Liver (tissue), 3 donors: ENCODE measurements at regions not wholly inside any gene's neighbourhood (a gene's known extent, or its start where the extent isn't known, plus 50 kb on each side); places are given as distances from the start of the nearest gene placed in this dataset.

Experiments
- CTCF ChIP-seq: fragments of 150-350 bp; IDR thresholded peaks from 2 replicates; pipeline ENCODE4 v1.5.1; 2017; ENCODE audit warnings: improper control_type of control experiment, low read depth, low read length; ENCODE audit not compliant: missing input control
- EGR1 ChIP-seq, 2 donors: IDR thresholded peaks; 2 replicates each; pipeline ENCODE4 v1.6.1; 2016 to 2018; ENCODE audit warnings: antibody characterized with exemption in 2 of 2, low read depth in 2 of 2
- FOXA1 ChIP-seq: IDR thresholded peaks from 2 replicates; pipeline ENCODE4 v1.6.1; 2016; ENCODE audit warnings: antibody characterized with exemption
- GABPA ChIP-seq, 2 donors: IDR thresholded peaks in 1 of 2; conservative IDR thresholded peaks in 1 of 2; 2 replicates each; pipeline ENCODE4 v1.6.1; 2016; ENCODE audit warnings: antibody characterized with exemption in 2 of 2, mild to moderate bottlenecking in 1 of 2, moderate library complexity in 1 of 2
- MAX ChIP-seq: IDR thresholded peaks from 2 replicates; pipeline ENCODE4 v1.6.1; 2016; ENCODE audit warnings: antibody characterized with exemption
- REST ChIP-seq: IDR thresholded peaks from 2 replicates; pipeline ENCODE4 v1.6.1; 2016; ENCODE audit warnings: antibody characterized with exemption, mild to moderate bottlenecking
- RXRA ChIP-seq, 2 donors: IDR thresholded peaks; 2 replicates each; pipeline ENCODE4 v1.6.1; 2017 to 2018; ENCODE audit warnings: antibody characterized with exemption in 2 of 2, mild to moderate bottlenecking in 1 of 2
- SP1 ChIP-seq: IDR thresholded peaks from 2 replicates; pipeline ENCODE4 v1.6.1; 2018; ENCODE audit warnings: antibody characterized with exemption, mild to moderate bottlenecking
- YY1 ChIP-seq: IDR thresholded peaks from 2 replicates; pipeline ENCODE4 v1.6.1; 2016; ENCODE audit warnings: antibody characterized with exemption, mild to moderate bottlenecking
- ZBTB33 ChIP-seq: IDR thresholded peaks from 2 replicates; pipeline ENCODE4 v1.6.1; 2016; ENCODE audit warnings: antibody characterized with exemption
- donor health status: healthy.
- donor health status: healthy.

- no peak for TF ChIP-seq CTCF
- no peak for TF ChIP-seq MAX
- TF ChIP-seq SP1: no peak
- no peak for TF ChIP-seq EGR1 (IDR thresholded peaks at IDR 0.05; ENCODE audit: low read depth in 2 of 2)
- no peak for TF ChIP-seq YY1
- no peak for TF ChIP-seq GABPA (IDR thresholded peaks at IDR 0.05 in 1 of 2, conservative IDR thresholded peaks at IDR 0.05 in 1 of 2)
- TF ChIP-seq REST: no peak
- TF ChIP-seq ZBTB33: no peak
- no peak for TF ChIP-seq RXRA (IDR thresholded peaks at IDR 0.05)
- TF ChIP-seq FOXA1: no peak
These were observed 198.7 kb upstream of the LHX8 start for GRCh38 chr1:74935446-74935845.
